ENCODE measurements at regions not wholly inside any gene's neighbourhood (a gene's known extent, or its start where the extent isn't known, plus 50 kb on each side); places are given as distances from the start of the nearest gene placed in this dataset.

DNA sequence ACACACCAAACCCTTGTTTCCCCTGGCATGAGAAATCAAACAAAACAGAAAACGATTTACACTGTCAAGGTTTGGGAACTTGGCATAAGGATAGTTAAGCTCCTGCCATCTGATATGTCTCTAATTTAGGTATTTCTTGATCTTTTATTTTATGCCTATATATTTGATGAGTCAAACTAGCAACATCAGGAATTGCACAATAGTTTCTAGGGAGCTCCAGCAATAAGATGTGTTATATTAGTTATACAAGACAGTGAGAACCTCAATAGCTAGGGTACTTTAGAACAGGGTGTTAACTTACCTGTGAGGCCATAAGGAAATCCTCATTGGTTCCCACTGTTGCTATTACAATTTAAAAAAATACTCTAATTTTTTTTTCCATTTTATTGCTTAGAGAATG is 474.2 kb downstream of the GBA3 start:
- POLR2A ChIA-PET = no interaction called here
- H3K27ac ChIP-seq (ENCODE audit: low read length in 2 of 2) = no peak overlapping the region
- CTCF ChIA-PET = no interaction called here
- no peak overlapping the region for H2AFZ ChIP-seq (ENCODE audit: insufficient read depth, low read depth, low read length, poor library complexity, severe bottlenecking)
- DNase-seq (no peak), ATAC-seq (ENCODE audit: low read depth) (no peak)
- H3K4me1 ChIP-seq (ENCODE audit: control insufficient read depth in 2 of 2, insufficient read depth in 2 of 2, low read length in 2 of 2) = no peaks in the 10 kb centered on the region
- TF ChIP-seq, protein P1, sequence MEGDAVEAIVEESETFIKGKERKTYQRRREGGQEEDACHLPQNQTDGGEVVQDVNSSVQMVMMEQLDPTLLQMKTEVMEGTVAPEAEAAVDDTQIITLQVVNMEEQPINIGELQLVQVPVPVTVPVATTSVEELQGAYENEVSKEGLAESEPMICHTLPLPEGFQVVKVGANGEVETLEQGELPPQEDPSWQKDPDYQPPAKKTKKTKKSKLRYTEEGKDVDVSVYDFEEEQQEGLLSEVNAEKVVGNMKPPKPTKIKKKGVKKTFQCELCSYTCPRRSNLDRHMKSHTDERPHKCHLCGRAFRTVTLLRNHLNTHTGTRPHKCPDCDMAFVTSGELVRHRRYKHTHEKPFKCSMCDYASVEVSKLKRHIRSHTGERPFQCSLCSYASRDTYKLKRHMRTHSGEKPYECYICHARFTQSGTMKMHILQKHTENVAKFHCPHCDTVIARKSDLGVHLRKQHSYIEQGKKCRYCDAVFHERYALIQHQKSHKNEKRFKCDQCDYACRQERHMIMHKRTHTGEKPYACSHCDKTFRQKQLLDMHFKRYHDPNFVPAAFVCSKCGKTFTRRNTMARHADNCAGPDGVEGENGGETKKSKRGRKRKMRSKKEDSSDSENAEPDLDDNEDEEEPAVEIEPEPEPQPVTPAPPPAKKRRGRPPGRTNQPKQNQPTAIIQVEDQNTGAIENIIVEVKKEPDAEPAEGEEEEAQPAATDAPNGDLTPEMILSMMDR (IDR thresholded peaks at IDR 0.05) = no peak
- TF ChIP-seq EZH2 (IDR thresholded peaks at IDR 0.05; ENCODE audit: borderline replicate concordance, insufficient read depth, low read depth, low read length, poor library complexity, severe bottlenecking) = no peak
- no peaks in the 10 kb centered on the region for H3K27me3 Mint-ChIP-seq
- H3K9me3 Mint-ChIP-seq (ENCODE audit: insufficient read depth) = peaks cover 3% of the 10 kb centered on the region
- no peak overlapping the region for H3K4me2 ChIP-seq (replicated peaks; ENCODE audit: low read depth, low read length, poor library complexity, severe bottlenecking)
- no peaks in the 10 kb centered on the region for H3K27me3 ChIP-seq (replicated peaks in 1 of 4; ENCODE audit: control extremely low read depth in 1 of 4, control insufficient read depth in 3 of 4, insufficient read depth in 4 of 4, low read length in 3 of 4)
- no peaks in the 10 kb centered on the region for H3K79me2 ChIP-seq (ENCODE audit: control insufficient read depth, insufficient read depth, low read length)
- H3K4me1 Mint-ChIP-seq = no peaks in the 10 kb centered on the region
- WGBS (ENCODE audit: insufficient coverage) = no CpG with 5 or more reads among the region's 1 CpG
- no peak overlapping the region for H3K27ac Mint-ChIP-seq
- no peak overlapping the region for H3K9ac ChIP-seq (ENCODE audit: low read length)
- no peaks in the 10 kb centered on the region for H4K20me1 ChIP-seq (ENCODE audit: control insufficient read depth, insufficient read depth, low read length, poor library complexity, severe bottlenecking)
- H3K4me3 ChIP-seq (ENCODE audit: control extremely low read depth in 1 of 5, extremely low read depth in 1 of 5, insufficient read depth in 1 of 5, low read depth in 2 of 5, low read length in 4 of 5) = no peak overlapping the region
- H3K36me3 ChIP-seq (replicated peaks in 1 of 2; ENCODE audit: control extremely low read depth in 1 of 2, control insufficient read depth in 1 of 2, extremely low read depth in 1 of 2, insufficient read depth in 2 of 2, low read length in 1 of 2) = no peaks in the 10 kb centered on the region
- H3K4me3 Mint-ChIP-seq = no peak overlapping the region
- intact Hi-C loops (cut with micrococcal nuclease) = no loop called here
- no peaks in the 10 kb centered on the region for H3K9me3 ChIP-seq (ENCODE audit: control extremely low read depth in 1 of 3, control insufficient read depth in 2 of 3, insufficient read depth in 1 of 3, low read length in 2 of 3)

DNA sequence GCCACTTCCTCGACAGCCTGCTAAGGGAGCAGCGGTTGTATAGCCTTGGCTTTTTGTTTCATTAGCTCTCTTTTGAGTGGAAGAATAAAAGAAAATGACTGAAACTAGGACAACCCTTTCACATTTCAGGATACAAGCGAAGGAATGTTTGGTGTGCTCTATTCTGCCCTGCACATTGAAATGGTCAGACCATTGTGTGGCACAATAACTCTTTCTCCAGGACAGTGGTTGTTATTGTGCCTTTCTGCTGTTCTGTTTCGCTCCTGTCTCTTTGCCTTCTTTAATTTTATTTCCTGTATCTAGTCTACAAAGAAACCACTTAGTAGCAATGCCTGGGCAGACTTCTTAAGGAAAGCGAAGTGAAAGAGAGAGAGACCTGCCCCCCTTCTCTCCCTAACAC is 473.7 kb downstream of the GBA3 start:
- Histone ChIP-seq H3K27ac (ENCODE audit: low read length in 2 of 2) (no peak overlapping the region), H3K27me3 (replicated peaks in 1 of 4; ENCODE audit: control extremely low read depth in 1 of 4, control insufficient read depth in 3 of 4, insufficient read depth in 4 of 4, low read length in 3 of 4) (no peaks in the 10 kb centered on the region), H3K4me1 (ENCODE audit: control insufficient read depth in 2 of 2, insufficient read depth in 2 of 2, low read length in 2 of 2) (no peaks in the 10 kb centered on the region), H3K79me2 (ENCODE audit: control insufficient read depth, insufficient read depth, low read length) (no peaks in the 10 kb centered on the region), H2AFZ (ENCODE audit: insufficient read depth, low read depth, low read length, poor library complexity, severe bottlenecking) (no peak overlapping the region), H3K4me3 (ENCODE audit: control extremely low read depth in 1 of 5, extremely low read depth in 1 of 5, insufficient read depth in 1 of 5, low read depth in 2 of 5, low read length in 4 of 5) (no peak overlapping the region), H3K4me2 (replicated peaks; ENCODE audit: low read depth, low read length, poor library complexity, severe bottlenecking) (no peak overlapping the region), H3K36me3 (replicated peaks in 1 of 2; ENCODE audit: control extremely low read depth in 1 of 2, control insufficient read depth in 1 of 2, extremely low read depth in 1 of 2, insufficient read depth in 2 of 2, low read length in 1 of 2) (no peaks in the 10 kb centered on the region), H3K9me3 (ENCODE audit: control extremely low read depth in 1 of 3, control insufficient read depth in 2 of 3, insufficient read depth in 1 of 3, low read length in 2 of 3) (no peaks in the 10 kb centered on the region), H3K9ac (ENCODE audit: low read length) (no peak overlapping the region), H4K20me1 (ENCODE audit: control insufficient read depth, insufficient read depth, low read length, poor library complexity, severe bottlenecking) (no peaks in the 10 kb centered on the region)
- TF ChIP-seq, protein P1 (IDR thresholded peaks at IDR 0.05) = no peak
- no peak for TF ChIP-seq EZH2 (IDR thresholded peaks at IDR 0.05; ENCODE audit: borderline replicate concordance, insufficient read depth, low read depth, low read length, poor library complexity, severe bottlenecking)
- Mint-ChIP-seq H3K27me3 (no peaks in the 10 kb centered on the region), H3K4me3 (no peak overlapping the region), H3K9me3 (ENCODE audit: insufficient read depth) (peaks cover 3% of the 10 kb centered on the region), H3K27ac (no peak overlapping the region), H3K4me1 (no peaks in the 10 kb centered on the region)
- 85% methylated on average over 3 of the region's 5 CpGs for WGBS (ENCODE audit: insufficient coverage)
- ATAC-seq (ENCODE audit: low read depth) (no peak), DNase-seq (no peak)
- ChIA-PET POLR2A (no interaction called here), CTCF (no interaction called here)
- intact Hi-C loops (cut with micrococcal nuclease) = no loop called here
